ENCODE measurements at regions not wholly inside any gene's neighbourhood (a gene's known extent, or its start where the extent isn't known, plus 50 kb on each side); places are given as distances from the start of the nearest gene placed in this dataset.

DNA sequence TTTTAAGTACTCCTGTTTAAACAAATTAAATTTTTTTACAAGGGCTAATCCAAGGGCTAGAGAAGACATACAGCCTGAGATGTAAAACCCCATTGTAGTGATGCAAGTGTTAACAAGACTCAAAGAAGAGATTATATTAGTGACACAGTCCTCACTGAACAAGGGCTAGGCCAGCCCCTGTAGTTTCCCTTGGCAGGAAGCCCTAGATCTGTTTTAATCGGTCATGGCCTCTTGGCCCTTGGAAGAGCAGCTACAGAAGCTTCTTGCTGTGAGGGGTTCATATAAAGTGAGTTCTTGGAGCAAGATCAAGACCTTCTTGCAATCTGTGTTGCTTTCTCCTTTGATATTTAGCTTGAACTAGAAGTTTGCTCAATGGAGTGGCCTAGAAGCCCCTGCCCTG lies 1339.4 kb downstream of the XPNPEP1 start:
- Histone ChIP-seq H3K4ac (ENCODE audit: low read depth, low read length) (no peak overlapping the region), H2BK20ac (ENCODE audit: low read depth, low read length) (no peak overlapping the region), H3K56ac (ENCODE audit: extremely low read depth, insufficient read depth, low read length) (no peak overlapping the region), H2BK15ac (ENCODE audit: low read depth, low read length) (no peak overlapping the region), H3K18ac (ENCODE audit: low read depth, low read length) (no peak overlapping the region), H2AK9ac (replicated peaks; ENCODE audit: low read depth, low read length, poor library complexity) (no peak overlapping the region), H4K91ac (ENCODE audit: insufficient read depth, low read depth, low read length) (no peak overlapping the region), H4K5ac (ENCODE audit: low read depth, low read length) (no peak overlapping the region), H3K9me3 (ENCODE audit: control insufficient read depth, insufficient read depth, low read length) (peaks cover 4% of the 10 kb centered on the region; the same call in 1 of the 2 replicates), H4K20me1 (ENCODE audit: insufficient read depth, low read length) (no peaks in the 10 kb centered on the region), H2AK5ac (ENCODE audit: low read depth, low read length) (no peak overlapping the region), H3K27ac (ENCODE audit: insufficient read depth, low read length) (no peak overlapping the region), H3K36me3 (ENCODE audit: control insufficient read depth, insufficient read depth, low read length) (no peaks in the 10 kb centered on the region), H3K9me1 (ENCODE audit: insufficient read depth, low read length) (no peaks in the 10 kb centered on the region), H2BK5ac (ENCODE audit: low read depth, low read length, poor library complexity, severe bottlenecking) (no peak overlapping the region), H3K4me3 (ENCODE audit: insufficient read depth, low read depth, low read length) (no peak overlapping the region), H3K27me3 (ENCODE audit: control insufficient read depth, insufficient read depth, low read length) (no peaks in the 10 kb centered on the region), H3K9ac (ENCODE audit: low read depth, low read length) (no peak overlapping the region), H3K14ac (replicated peaks; ENCODE audit: low read depth, low read length) (no peak overlapping the region), H2AFZ (replicated peaks; ENCODE audit: low read length, poor library complexity) (no peak overlapping the region), H3K4me2 (ENCODE audit: low read depth, low read length) (no peak overlapping the region), H4K8ac (ENCODE audit: low read depth in 2 of 2, low read length in 2 of 2) (no peak overlapping the region), H3K23ac (ENCODE audit: low read depth, low read length) (no peak overlapping the region), H2BK120ac (ENCODE audit: low read depth, low read length) (no peak overlapping the region), H3K79me1 (ENCODE audit: low read depth in 1 of 2, low read length in 2 of 2) (no peaks in the 10 kb centered on the region), H3K4me1 (ENCODE audit: control insufficient read depth, insufficient read depth, low read length) (no peaks in the 10 kb centered on the region)
- no CpG with 5 or more reads among the region's 1 CpG for WGBS, 2 experiments (ENCODE audit: extremely low coverage in 2 of 2, insufficient read length in 1 of 2)
- in situ Hi-C loops (cut with MboI; ENCODE audit: low sequenced_read_pairs): no loop called here
- BruUV-seq (replicated peaks): no TSS peak
- POLR2A ChIA-PET (ENCODE audit: unreplicated experiment): no interaction called here
- intact Hi-C loops (cut with micrococcal nuclease): no loop called here
- TF ChIP-seq CTCF (conservative IDR thresholded peaks at IDR 0.05; ENCODE audit: low read depth, low read length) (no peak), CHD1 (IDR thresholded peaks at IDR 0.05; ENCODE audit: low read depth, low read length) (no peak), SMC3 (IDR thresholded peaks at IDR 0.05; ENCODE audit: low read depth, low read length) (no peak), MXI1 (IDR thresholded peaks at IDR 0.05; ENCODE audit: borderline replicate concordance, low read depth, low read length) (no peak), FOS (IDR thresholded peaks at IDR 0.05; ENCODE audit: low read depth, low read length) (no peak), RCOR1 (IDR thresholded peaks at IDR 0.05; ENCODE audit: insufficient replicate concordance, low read length) (no peak)
- TF ChIP-seq, protein P1, sequence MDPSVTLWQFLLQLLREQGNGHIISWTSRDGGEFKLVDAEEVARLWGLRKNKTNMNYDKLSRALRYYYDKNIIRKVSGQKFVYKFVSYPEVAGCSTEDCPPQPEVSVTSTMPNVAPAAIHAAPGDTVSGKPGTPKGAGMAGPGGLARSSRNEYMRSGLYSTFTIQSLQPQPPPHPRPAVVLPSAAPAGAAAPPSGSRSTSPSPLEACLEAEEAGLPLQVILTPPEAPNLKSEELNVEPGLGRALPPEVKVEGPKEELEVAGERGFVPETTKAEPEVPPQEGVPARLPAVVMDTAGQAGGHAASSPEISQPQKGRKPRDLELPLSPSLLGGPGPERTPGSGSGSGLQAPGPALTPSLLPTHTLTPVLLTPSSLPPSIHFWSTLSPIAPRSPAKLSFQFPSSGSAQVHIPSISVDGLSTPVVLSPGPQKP (IDR thresholded peaks at IDR 0.05; ENCODE audit: borderline replicate concordance, low read depth, low read length): no peak
- TF ChIP-seq, protein P2, sequence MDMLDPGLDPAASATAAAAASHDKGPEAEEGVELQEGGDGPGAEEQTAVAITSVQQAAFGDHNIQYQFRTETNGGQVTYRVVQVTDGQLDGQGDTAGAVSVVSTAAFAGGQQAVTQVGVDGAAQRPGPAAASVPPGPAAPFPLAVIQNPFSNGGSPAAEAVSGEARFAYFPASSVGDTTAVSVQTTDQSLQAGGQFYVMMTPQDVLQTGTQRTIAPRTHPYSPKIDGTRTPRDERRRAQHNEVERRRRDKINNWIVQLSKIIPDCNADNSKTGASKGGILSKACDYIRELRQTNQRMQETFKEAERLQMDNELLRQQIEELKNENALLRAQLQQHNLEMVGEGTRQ (IDR thresholded peaks at IDR 0.05; ENCODE audit: low read depth, low read length): no peak
- CTCF ChIA-PET: no interaction called here
- ATAC-seq (ENCODE audit: low read depth): no peak
- DNase-seq: no peak
- dilution Hi-C loops (cut with HindIII; ENCODE audit: low sequenced_read_pairs, unreplicated experiment): no loop called here

Data from IMR-90 (cell line).